Kidney (tissue), 13 donors: ENCODE measurements at regions not wholly inside any gene's neighbourhood (a gene's known extent, or its start where the extent isn't known, plus 50 kb on each side); places are given as distances from the start of the nearest gene placed in this dataset.

Experiments
- DNase-seq, 5 donors: peaks; one replicate each; pipeline ENCODE4 v3.0.0-alpha.2; 2013 to 2020
- FAIRE-seq: peaks from 2 replicates; lab custom pipeline; 2012; peaks lifted over from hg19 to GRCh38; lab: Jason Lieb, UNC
- H3K27ac ChIP-seq, 2 donors: one replicate each; pipeline ENCODE4 v1.7.0; 2013; ENCODE audit warnings: low read depth in 2 of 2, low read length in 2 of 2, inconsistent platforms in 1 of 2
- H3K27me3 ChIP-seq: one replicate; pipeline ENCODE4 v1.7.1; 2013; ENCODE audit warnings: low read length, inconsistent platforms; ENCODE audit not compliant: control insufficient read depth, insufficient read depth
- H3K36me3 ChIP-seq, 3 donors: one replicate each; pipeline versions ENCODE4 v1.7.0 to v1.7.1; 2013; ENCODE audit warnings: low read length in 3 of 3, control low read depth in 1 of 3, inconsistent platforms in 1 of 3; ENCODE audit not compliant: insufficient read depth in 3 of 3, control insufficient read depth in 2 of 3
- H3K4me1 ChIP-seq, 3 donors: one replicate each; pipeline versions ENCODE4 v1.7.0 to v1.7.1; 2013; ENCODE audit warnings: low read length in 3 of 3, inconsistent platforms in 1 of 3, low read depth in 1 of 3; ENCODE audit not compliant: control insufficient read depth in 2 of 3, insufficient read depth in 2 of 3
- H3K4me3 ChIP-seq, 3 donors: one replicate each; pipeline versions ENCODE4 v1.7.0 to v1.8.1; 2013; ENCODE audit warnings: low read length in 3 of 3, control low read depth in 1 of 3, inconsistent platforms in 1 of 3
- H3K9ac ChIP-seq, 3 donors: one replicate each; pipeline versions ENCODE4 v1.7.0 to v1.7.1; 2013; ENCODE audit warnings: low read length in 3 of 3, control low read depth in 1 of 3, inconsistent platforms in 1 of 3
- H3K9me3 ChIP-seq, 3 donors: one replicate each; pipeline versions ENCODE4 v1.7.0 to v1.7.1; 2013; ENCODE audit warnings: low read length in 3 of 3, control low read depth in 1 of 3, inconsistent platforms in 1 of 3; ENCODE audit not compliant: control insufficient read depth in 2 of 3, insufficient read depth in 1 of 3
- CTCF ChIP-seq: IDR thresholded peaks from 3 replicates; pipeline ENCODE4 v1.5.1; 2012; ENCODE audit warnings: mild to moderate bottlenecking, moderate library complexity, borderline replicate concordance; ENCODE audit not compliant: insufficient read depth; ENCODE audit errors: extremely low read depth
- intact Hi-C: fragments of 100-400 bp; cut with DNase I; formaldehyde crosslinking; loops from one replicate; pipeline ENCODE4 v1.11.1; 2022
- donor health status: control.
- donor health status: control.
- donor health status: control.
- donor health status: control.
- donor health status: control.
- donor health status: DM: yes; HTN: yes; CAD: no.
- donor health status: Normal renal cell carcinoma (clear cell type).

- no peaks in the 10 kb centered on the region for H3K36me3 ChIP-seq
- H3K9me3 ChIP-seq = no peaks in the 10 kb centered on the region
- no peak for FAIRE-seq
- H3K27ac ChIP-seq = no peak overlapping the region
- H3K4me1 ChIP-seq = peaks cover 0 to 7% (median 3%) of the 10 kb centered on the region in 3 donors
- intact Hi-C loops = no loop called here
- no peak for TF ChIP-seq CTCF
- H3K27me3 ChIP-seq = no peaks in the 10 kb centered on the region
- peak in 1 of 5 donors; percentile 1 for DNase-seq
- no peak overlapping the region for H3K4me3 ChIP-seq
- no peak overlapping the region for H3K9ac ChIP-seq
Observed at GRCh38 chr10:28815681-28816080, 138.4 kb downstream of the BAMBI start.

- DNase-seq (peak in 1 of 5 donors; percentile 13), FAIRE-seq (no peak)
- no peak overlapping the region for H3K4me3 ChIP-seq
- no peaks in the 10 kb centered on the region for H3K9me3 ChIP-seq
- no peaks in the 10 kb centered on the region for H3K27me3 ChIP-seq
- no peak for TF ChIP-seq CTCF
- H3K27ac ChIP-seq = no peak overlapping the region
- H3K9ac ChIP-seq = no peak overlapping the region
- H3K4me1 ChIP-seq = peaks cover 0 to 4% (median 0%) of the 10 kb centered on the region in 3 donors
- intact Hi-C loops = no loop called here
- no peaks in the 10 kb centered on the region for H3K36me3 ChIP-seq
Observed at GRCh38 chr10:28822719-28823464, 145.6 kb downstream of the BAMBI start.

- FAIRE-seq (no peak), DNase-seq (no peak)
- Histone ChIP-seq H3K4me1 (no peaks in the 10 kb centered on the region), H3K27ac (no peak overlapping the region), H3K9me3 (no peaks in the 10 kb centered on the region), H3K27me3 (no peaks in the 10 kb centered on the region), H3K36me3 (no peaks in the 10 kb centered on the region), H3K4me3 (no peak overlapping the region), H3K9ac (no peak overlapping the region)
- intact Hi-C loops = no loop called here
- no peak for TF ChIP-seq CTCF
Observed at GRCh38 chr10:28823501-28824075, 146.3 kb downstream of the BAMBI start.
